Spleen (tissue), 11 donors: ENCODE measurements at regions not wholly inside any gene's neighbourhood (a gene's known extent, or its start where the extent isn't known, plus 50 kb on each side); places are given as distances from the start of the nearest gene placed in this dataset.

Experiments used
- DNase-seq: peaks from one replicate; pipeline ENCODE4 v3.0.0-alpha.2; 2020
- H3K27ac ChIP-seq, 8 donors: fragments of 200-600 bp; sonication (generic) in 7 of 8; 1 replicate in 4 of 8; 2 replicates in 4 of 8; pipeline versions ENCODE4 v1.5.0 to v1.8.0; 2016 to 2021; ENCODE audit warnings: inconsistent platforms in 4 of 8, mild to moderate bottlenecking in 4 of 8, moderate library complexity in 1 of 8
- H3K27me3 ChIP-seq, 7 donors: fragments of 200-600 bp; sonication (generic) in 6 of 7; replicated peaks in 1 of 7; 1 replicate in 4 of 7; 2 replicates in 3 of 7; pipeline versions ENCODE4 v1.5.0 to v1.8.0; 2016 to 2021; ENCODE audit warnings: inconsistent platforms in 3 of 7, mild to moderate bottlenecking in 1 of 7
- H3K36me3 ChIP-seq, 6 donors: fragments of 200-600 bp; sonication (generic) in 5 of 6; 1 replicate in 4 of 6; 2 replicates in 2 of 6; pipeline versions ENCODE4 v1.5.0 to v1.8.0; 2016 to 2021; ENCODE audit warnings: inconsistent platforms in 2 of 6
- H3K4me1 ChIP-seq, 6 donors: fragments of 200-600 bp; sonication (generic) in 5 of 6; 1 replicate in 3 of 6; 2 replicates in 3 of 6; pipeline versions ENCODE4 v1.5.0 to v1.8.0; 2016 to 2021; ENCODE audit warnings: inconsistent platforms in 3 of 6
- H3K4me3 ChIP-seq, 8 donors: fragments of 200-600 bp; sonication (generic) in 7 of 8; 1 replicate in 4 of 8; 2 replicates in 4 of 8; pipeline versions ENCODE4 v1.5.0 to v1.8.0; 2016 to 2021; ENCODE audit warnings: inconsistent platforms in 4 of 8, mild to moderate bottlenecking in 4 of 8, moderate library complexity in 2 of 8
- H3K9me3 ChIP-seq, 8 donors: fragments of 200-600 bp; sonication (generic) in 7 of 8; 1 replicate in 4 of 8; 2 replicates in 4 of 8; pipeline versions ENCODE4 v1.5.0 to v1.8.0; 2016 to 2021; ENCODE audit warnings: inconsistent platforms in 4 of 8
- POLR2A ChIP-seq, 3 donors: fragments of 450-650 bp; IDR thresholded peaks; one replicate each; pipeline ENCODE4 v1.5.1; 2017; ENCODE audit warnings: antibody characterized with exemption in 3 of 3, mild to moderate bottlenecking in 1 of 3
- POLR2AphosphoS5 ChIP-seq, 3 donors: sonication (generic); formaldehyde crosslinking; IDR thresholded peaks; one replicate each; pipeline ENCODE4 v1.5.1; 2017; ENCODE audit warnings: antibody characterized with exemption in 3 of 3
- WGBS, 5 donors: extraction: QIAGEN DNeasy Blood & Tissue Kit in 3 of 5; methylation state at CpG; one replicate each; pipeline versions ENCODE4 v1.1.5 to v1.1.7; 2013 to 2018; 5-methylcytosine and 5-hydroxymethylcytosine counted together
- intact Hi-C: fragments of 100-400 bp; cut with DNase I; formaldehyde crosslinking; loops from one replicate; pipeline ENCODE4 v1.15.0; 2023; ENCODE audit warnings: low total_unique reads
- TF ChIP-seq, protein P1 (sequence below), 11 experiments: fragments of 200-600 bp in 7 of 11; fragments of 450-650 bp in 4 of 11; sonication (generic) in 4 of 11; IDR thresholded peaks in 8 of 11; conservative IDR thresholded peaks in 3 of 11; 1 replicate in 7 of 11; 2 replicates in 4 of 11; pipeline versions ENCODE4 v1.4.0 to v1.8.0; 2016 to 2021; ENCODE audit warnings: antibody characterized with exemption in 11 of 11, inconsistent platforms in 4 of 11, mild to moderate bottlenecking in 1 of 11
- donor health status: healthy with polysubstance abuse.
- donor health status: DM: no; HTN: no; CAD: no; lungs with moderate emphysema.
- donor health status: DM: no; HTN: no; CAD: no.
- donor health status: Bipolar disorder and iron deficiency.
- donor health status: healthy.
- donor health status: DM: no; HTN: no; CAD: no.
- donor health status: DM: yes; HTN: yes; CAD: no.

DNA sequence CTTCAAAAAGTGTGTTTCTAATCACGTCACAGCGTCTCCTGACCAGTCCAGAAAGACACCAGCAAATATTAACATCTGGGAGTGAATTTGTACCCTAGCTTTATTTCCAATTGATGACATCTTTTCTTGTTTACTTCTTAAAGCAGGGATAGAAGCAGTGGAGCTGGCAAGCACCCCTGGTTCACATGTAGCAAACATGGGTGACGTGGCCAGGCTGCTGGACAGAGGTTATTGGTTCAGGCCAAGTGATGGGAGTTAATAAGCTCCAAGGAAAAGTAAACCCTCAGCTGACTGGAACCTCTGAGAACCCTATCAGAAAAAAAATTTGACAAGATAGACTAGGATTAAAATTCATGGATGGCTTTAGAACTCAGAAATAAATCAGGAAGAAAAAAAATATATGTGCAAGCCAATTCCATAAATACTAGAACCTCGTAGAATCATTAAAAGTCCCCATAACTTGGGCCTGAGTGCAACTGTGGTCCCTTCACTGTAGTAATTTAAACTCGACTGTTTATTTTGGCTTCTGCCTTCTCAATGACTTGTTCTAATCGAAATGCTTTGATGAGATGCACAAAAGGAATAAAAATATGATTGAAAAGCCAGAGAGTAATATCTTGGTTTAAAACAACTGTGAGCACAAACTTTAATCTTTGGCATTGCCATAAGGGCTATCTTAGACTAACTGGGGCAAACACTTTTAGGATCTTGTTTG is 121.5 kb upstream of the CTAGE1 start:
- WGBS, 5 donors, result 84 to 91% (median 87%) methylated on average over 6 of the region's 6 CpGs
- no peaks in the 10 kb centered on the region for H3K27me3 ChIP-seq
- intact Hi-C loops, result no loop called here
- DNase-seq, result no peak
- no peaks in the 10 kb centered on the region for H3K9me3 ChIP-seq
- no peak overlapping the region for H3K4me3 ChIP-seq
- H3K36me3 ChIP-seq, result no peaks in the 10 kb centered on the region
- H3K4me1 ChIP-seq, result no peaks in the 10 kb centered on the region
- H3K27ac ChIP-seq, result no peak overlapping the region
- TF ChIP-seq POLR2AphosphoS5 (IDR thresholded peaks at IDR 0.05) (no peak), POLR2A (IDR thresholded peaks at IDR 0.05) (no peak)
- TF ChIP-seq, protein P1, sequence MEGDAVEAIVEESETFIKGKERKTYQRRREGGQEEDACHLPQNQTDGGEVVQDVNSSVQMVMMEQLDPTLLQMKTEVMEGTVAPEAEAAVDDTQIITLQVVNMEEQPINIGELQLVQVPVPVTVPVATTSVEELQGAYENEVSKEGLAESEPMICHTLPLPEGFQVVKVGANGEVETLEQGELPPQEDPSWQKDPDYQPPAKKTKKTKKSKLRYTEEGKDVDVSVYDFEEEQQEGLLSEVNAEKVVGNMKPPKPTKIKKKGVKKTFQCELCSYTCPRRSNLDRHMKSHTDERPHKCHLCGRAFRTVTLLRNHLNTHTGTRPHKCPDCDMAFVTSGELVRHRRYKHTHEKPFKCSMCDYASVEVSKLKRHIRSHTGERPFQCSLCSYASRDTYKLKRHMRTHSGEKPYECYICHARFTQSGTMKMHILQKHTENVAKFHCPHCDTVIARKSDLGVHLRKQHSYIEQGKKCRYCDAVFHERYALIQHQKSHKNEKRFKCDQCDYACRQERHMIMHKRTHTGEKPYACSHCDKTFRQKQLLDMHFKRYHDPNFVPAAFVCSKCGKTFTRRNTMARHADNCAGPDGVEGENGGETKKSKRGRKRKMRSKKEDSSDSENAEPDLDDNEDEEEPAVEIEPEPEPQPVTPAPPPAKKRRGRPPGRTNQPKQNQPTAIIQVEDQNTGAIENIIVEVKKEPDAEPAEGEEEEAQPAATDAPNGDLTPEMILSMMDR (IDR thresholded peaks at IDR 0.05 in 8 of 11, conservative IDR thresholded peaks at IDR 0.05 in 3 of 11), result no peak

DNA sequence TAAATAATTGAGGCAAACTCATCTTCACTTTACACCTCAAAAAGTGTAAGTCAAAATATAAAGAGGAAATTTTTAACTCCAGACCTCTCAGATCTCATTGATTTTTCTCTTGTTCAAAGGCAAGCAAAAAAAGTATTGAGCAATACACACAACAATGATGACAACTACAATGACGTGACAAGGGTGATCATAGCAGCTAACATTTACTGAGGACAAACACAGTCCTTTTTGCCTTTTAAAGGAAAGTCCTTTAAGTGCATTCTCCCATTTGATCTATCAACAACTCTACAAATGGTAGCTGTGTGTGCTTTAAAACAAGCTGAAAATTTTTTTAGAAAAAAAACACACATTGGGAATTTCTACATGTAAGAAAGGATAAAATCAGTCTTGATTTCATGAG is 123.5 kb upstream of the CTAGE1 start:
- Histone ChIP-seq H3K27me3 (no peaks in the 10 kb centered on the region), H3K9me3 (no peaks in the 10 kb centered on the region), H3K36me3 (no peaks in the 10 kb centered on the region), H3K4me1 (no peaks in the 10 kb centered on the region), H3K4me3 (no peak overlapping the region), H3K27ac (no peak overlapping the region)
- 81 to 93% (median 84%) methylated on average over 1 of the region's 1 CpG for WGBS, 5 donors
- DNase-seq, result no peak
- TF ChIP-seq POLR2AphosphoS5 (IDR thresholded peaks at IDR 0.05) (no peak), POLR2A (IDR thresholded peaks at IDR 0.05) (no peak)
- TF ChIP-seq, protein P1 (IDR thresholded peaks at IDR 0.05 in 8 of 11, conservative IDR thresholded peaks at IDR 0.05 in 3 of 11), result no peak
- intact Hi-C loops, result no loop called here

DNA sequence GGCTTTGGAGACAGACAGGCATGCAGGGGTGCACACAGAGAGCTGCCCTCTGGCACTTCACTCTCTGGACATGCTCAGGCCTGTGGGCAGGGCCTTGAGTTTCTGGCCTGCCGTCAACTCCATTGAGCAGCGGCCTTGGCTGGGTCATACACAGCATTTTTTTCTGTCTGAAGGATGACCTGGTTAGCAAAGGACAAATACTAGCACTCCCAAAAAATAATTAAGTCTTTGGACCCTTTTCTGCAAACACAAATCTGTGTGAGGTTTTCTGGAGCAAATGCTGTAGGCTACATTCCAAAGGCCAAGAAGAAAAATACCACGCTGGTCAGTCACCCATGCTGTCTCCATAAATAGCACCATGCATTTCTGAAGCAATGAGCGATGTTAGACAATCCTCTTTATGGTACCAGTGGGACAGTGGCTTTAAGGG is 124.7 kb upstream of the CTAGE1 start:
- H3K27ac ChIP-seq, result no peak overlapping the region
- intact Hi-C loops, result no loop called here
- no peak overlapping the region for H3K4me3 ChIP-seq
- TF ChIP-seq, protein P1 (IDR thresholded peaks at IDR 0.05 in 8 of 11, conservative IDR thresholded peaks at IDR 0.05 in 3 of 11), result no peak
- peak in 1 of 3 donors; percentile 53 for TF ChIP-seq POLR2AphosphoS5 (IDR thresholded peaks at IDR 0.05)
- H3K9me3 ChIP-seq, result no peaks in the 10 kb centered on the region
- no peaks in the 10 kb centered on the region for H3K27me3 ChIP-seq
- WGBS, 5 donors, result 60 to 71% (median 65%) methylated on average over 4 of the region's 4 CpGs
- no peaks in the 10 kb centered on the region for H3K36me3 ChIP-seq
- DNase-seq, result peak; percentile 78
- H3K4me1 ChIP-seq, result no peaks in the 10 kb centered on the region

DNA sequence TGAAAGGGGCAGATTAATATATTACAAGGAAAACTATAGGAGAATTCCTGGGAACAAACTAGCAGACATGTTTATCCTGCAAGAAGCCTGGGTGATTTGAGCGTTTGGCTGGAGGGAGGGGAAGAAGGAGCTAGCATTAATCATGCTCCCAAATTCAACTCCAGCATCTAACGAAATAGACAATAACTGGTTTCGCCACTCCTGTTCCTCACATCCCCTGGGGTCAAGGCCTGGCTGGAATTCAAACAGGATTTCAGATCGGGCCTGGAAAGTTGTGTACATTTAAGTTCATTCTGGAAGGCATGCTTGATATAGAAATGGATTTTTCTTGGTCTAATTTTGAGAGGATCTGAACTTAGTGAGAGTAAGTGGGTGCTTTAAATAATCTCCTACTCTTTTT is 126.1 kb upstream of the CTAGE1 start:
- Histone ChIP-seq H3K4me3 (no peak overlapping the region), H3K27me3 (no peaks in the 10 kb centered on the region), H3K36me3 (no peaks in the 10 kb centered on the region), H3K27ac (no peak overlapping the region), H3K9me3 (no peaks in the 10 kb centered on the region), H3K4me1 (no peaks in the 10 kb centered on the region)
- 53 to 84% (median 72%) methylated on average over 4 of the region's 4 CpGs for WGBS, 5 donors
- intact Hi-C loops, result no loop called here
- no peak for DNase-seq
- TF ChIP-seq POLR2AphosphoS5 (IDR thresholded peaks at IDR 0.05) (no peak), POLR2A (IDR thresholded peaks at IDR 0.05) (no peak)
- TF ChIP-seq, protein P1 (IDR thresholded peaks at IDR 0.05 in 8 of 11, conservative IDR thresholded peaks at IDR 0.05 in 3 of 11), result no peak
